BE2C (cell line): ENCODE measurements at regions not wholly inside any gene's neighbourhood (a gene's known extent, or its start where the extent isn't known, plus 50 kb on each side); places are given as distances from the start of the nearest gene placed in this dataset.

Experiments used
- DNase-seq: peaks from one replicate; pipeline ENCODE4 v3.0.0-alpha.2; 2020
- H3K27me3 ChIP-seq: fragments of 250-450 bp; sonication (Bioruptor Pico); 2 replicates; pipeline ENCODE4 v1.5.1; 2020; ENCODE audit warnings: mild to moderate bottlenecking
- H3K36me3 ChIP-seq: fragments of 250-450 bp; sonication (Bioruptor Pico); 2 replicates; pipeline ENCODE4 v1.5.1; 2020; ENCODE audit warnings: mild to moderate bottlenecking
- H3K4me1 ChIP-seq: fragments of 250-450 bp; sonication (Bioruptor Pico); 2 replicates; pipeline ENCODE4 v1.5.1; 2020
- H3K4me3 ChIP-seq: 2 replicates; pipeline ENCODE4 v1.5.1; 2011; ENCODE audit warnings: low read depth, low read length
- H3K9me3 ChIP-seq: fragments of 250-450 bp; sonication (Bioruptor Pico); 2 replicates; pipeline ENCODE4 v1.5.1; 2020
- CTCF ChIP-seq: IDR thresholded peaks from 2 replicates; pipeline ENCODE4 v1.5.1; 2012; ENCODE audit warnings: mild to moderate bottlenecking, low read depth, low read length

GRCh38 chr1:217076902-217077301 lies 353.7 kb upstream of the ESRRG start:
- no peak for DNase-seq

GRCh38 chr1:217072926-217073325 lies 349.7 kb upstream of the ESRRG start:
- Histone ChIP-seq H3K4me3 (no peak overlapping the region), H3K4me1 (no peaks in the 10 kb centered on the region), H3K36me3 (no peaks in the 10 kb centered on the region), H3K9me3 (no peaks in the 10 kb centered on the region), H3K27me3 (peaks cover 11% of the 10 kb centered on the region; the same call in 1 of the 2 replicates)
- DNase-seq, result no peak
- no peak for TF ChIP-seq CTCF

More at GRCh38 chr1:217076902-217077301, 353.7 kb upstream of the ESRRG start:
- TF ChIP-seq CTCF, result no peak
- Histone ChIP-seq H3K36me3 (no peaks in the 10 kb centered on the region), H3K27me3 (peaks cover 13% of the 10 kb centered on the region; the same call in 1 of the 2 replicates), H3K4me1 (no peaks in the 10 kb centered on the region), H3K4me3 (no peak overlapping the region), H3K9me3 (no peaks in the 10 kb centered on the region)

- no peak for DNase-seq
Observed at GRCh38 chr1:217067642-217068041, 344.4 kb upstream of the ESRRG start.

GRCh38 chr1:217066794-217067193 lies 343.6 kb upstream of the ESRRG start:
- H3K4me3 ChIP-seq, result no peak overlapping the region
- H3K4me1 ChIP-seq, result no peaks in the 10 kb centered on the region
- no peak for TF ChIP-seq CTCF
- no peak for DNase-seq
- no peaks in the 10 kb centered on the region for H3K36me3 ChIP-seq
- no peaks in the 10 kb centered on the region for H3K9me3 ChIP-seq
- H3K27me3 ChIP-seq, result peaks cover 3% of the 10 kb centered on the region; the same call in 1 of the 2 replicates

More at GRCh38 chr1:217067642-217068041, 344.4 kb upstream of the ESRRG start:
- no peaks in the 10 kb centered on the region for H3K36me3 ChIP-seq
- no peak for TF ChIP-seq CTCF
- no peaks in the 10 kb centered on the region for H3K4me1 ChIP-seq
- H3K4me3 ChIP-seq, result no peak overlapping the region
- H3K9me3 ChIP-seq, result no peaks in the 10 kb centered on the region
- H3K27me3 ChIP-seq, result peaks cover 3% of the 10 kb centered on the region; the same call in 1 of the 2 replicates

GRCh38 chr1:217063172-217063908 lies 340.1 kb upstream of the ESRRG start:
- no peaks in the 10 kb centered on the region for H3K36me3 ChIP-seq
- no peak overlapping the region for H3K4me3 ChIP-seq
- no peak for DNase-seq
- no peak for TF ChIP-seq CTCF
- no peaks in the 10 kb centered on the region; the same call in 1 of the 2 replicates for H3K27me3 ChIP-seq
- H3K4me1 ChIP-seq, result no peaks in the 10 kb centered on the region
- no peaks in the 10 kb centered on the region for H3K9me3 ChIP-seq

GRCh38 chr1:217062586-217062985 lies 339.4 kb upstream of the ESRRG start:
- Histone ChIP-seq H3K36me3 (no peaks in the 10 kb centered on the region), H3K27me3 (no peaks in the 10 kb centered on the region; the same call in 1 of the 2 replicates), H3K4me1 (no peaks in the 10 kb centered on the region), H3K9me3 (no peaks in the 10 kb centered on the region), H3K4me3 (no peak overlapping the region)
- no peak for DNase-seq
- TF ChIP-seq CTCF, result no peak
